ENCODE measurements at regions not wholly inside any gene's neighbourhood (a gene's known extent, or its start where the extent isn't known, plus 50 kb on each side); places are given as distances from the start of the nearest gene placed in this dataset.

DNA sequence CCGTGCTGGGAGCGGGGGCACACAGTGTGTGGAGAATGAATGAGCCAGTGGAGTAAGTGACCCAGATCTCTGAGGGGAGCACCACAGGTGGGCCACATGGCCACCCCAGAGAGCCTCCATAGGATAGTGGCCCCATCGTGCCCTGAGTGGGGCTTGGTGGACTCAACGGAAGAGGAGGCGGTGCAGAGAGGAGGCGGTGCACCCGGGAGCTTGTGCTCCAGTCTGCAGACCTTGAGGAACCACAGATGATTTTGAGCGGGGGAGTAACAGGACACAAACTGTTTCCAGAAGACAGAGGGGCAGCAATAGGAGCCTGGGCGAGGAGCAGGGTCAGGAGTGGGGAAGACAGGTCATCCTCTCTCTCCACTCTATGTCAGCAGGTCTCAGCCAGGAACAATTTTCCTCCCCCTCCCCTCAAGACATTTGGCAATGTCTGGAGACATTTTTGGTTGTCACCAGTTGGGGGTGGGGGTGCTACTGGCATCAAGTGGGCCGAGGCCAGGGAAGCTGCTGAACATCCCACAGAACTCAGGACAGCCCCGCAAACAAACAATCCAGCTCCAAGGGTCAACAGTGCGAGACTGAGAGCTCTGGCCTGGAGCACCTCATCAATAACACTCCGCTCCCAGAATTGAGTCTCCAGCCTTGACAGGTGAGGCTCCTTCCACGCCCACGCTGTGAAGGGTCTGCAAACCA is 182.2 kb downstream of the USP12 start:
- no peak for DNase-seq

DNA sequence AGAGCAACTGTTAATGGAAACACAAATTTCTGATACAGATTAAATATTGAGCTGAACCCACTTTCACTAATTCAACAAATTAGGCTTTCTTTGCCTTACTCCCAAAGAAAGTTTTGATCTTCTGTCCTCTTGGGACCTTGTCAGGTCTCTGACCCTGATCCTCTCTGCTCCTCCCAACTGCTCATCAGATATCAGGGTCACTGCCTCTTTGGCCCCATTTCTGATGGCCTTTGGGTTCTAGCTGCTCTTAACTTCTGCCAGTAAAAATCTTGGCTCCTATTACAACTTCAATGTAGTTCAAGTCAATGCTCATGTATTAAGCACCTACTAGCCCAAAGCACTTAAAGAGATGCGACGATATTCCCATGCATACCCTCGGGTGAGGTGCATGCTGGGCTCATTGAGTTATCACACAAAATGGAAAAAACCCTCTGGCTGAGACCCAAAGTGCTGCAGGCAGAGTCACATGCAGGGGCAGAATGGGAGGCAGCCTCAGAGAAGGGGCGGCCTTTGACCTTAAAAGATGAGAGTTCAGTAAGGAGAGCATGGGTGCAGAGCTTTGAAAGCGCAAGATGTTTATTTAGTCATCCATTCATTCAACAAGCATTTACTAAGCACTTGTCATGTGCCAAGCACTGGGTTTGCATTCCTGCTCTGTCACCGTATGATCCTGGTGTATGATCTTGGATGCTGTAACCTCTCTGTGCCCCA is 183.4 kb downstream of the USP12 start:
- no peak for DNase-seq

DNA sequence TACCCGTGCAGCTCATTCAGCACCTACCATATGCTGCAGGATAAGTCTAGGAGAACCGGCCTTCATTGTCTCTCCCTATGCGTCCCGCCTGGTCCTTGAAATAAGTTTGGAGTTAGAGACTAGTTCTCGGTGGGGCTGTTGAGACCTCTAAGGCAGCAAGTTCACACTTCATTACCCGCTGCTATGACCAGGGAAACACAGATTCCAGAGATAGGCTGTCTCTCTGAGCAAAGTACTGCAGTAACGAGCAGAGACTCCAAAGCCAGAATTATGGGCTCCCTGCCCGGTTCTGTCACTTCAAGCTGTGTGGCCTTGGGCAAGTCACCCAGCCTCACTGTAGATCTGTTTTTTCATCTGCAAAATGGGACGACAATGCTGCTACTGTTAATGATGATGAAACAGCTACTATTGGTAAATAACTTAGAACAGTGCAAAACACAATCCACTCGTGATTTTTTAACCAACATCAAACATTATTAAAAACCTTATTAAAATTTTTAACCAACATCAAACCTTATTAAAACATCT is 184.1 kb downstream of the USP12 start:
- no peak for DNase-seq

DNA sequence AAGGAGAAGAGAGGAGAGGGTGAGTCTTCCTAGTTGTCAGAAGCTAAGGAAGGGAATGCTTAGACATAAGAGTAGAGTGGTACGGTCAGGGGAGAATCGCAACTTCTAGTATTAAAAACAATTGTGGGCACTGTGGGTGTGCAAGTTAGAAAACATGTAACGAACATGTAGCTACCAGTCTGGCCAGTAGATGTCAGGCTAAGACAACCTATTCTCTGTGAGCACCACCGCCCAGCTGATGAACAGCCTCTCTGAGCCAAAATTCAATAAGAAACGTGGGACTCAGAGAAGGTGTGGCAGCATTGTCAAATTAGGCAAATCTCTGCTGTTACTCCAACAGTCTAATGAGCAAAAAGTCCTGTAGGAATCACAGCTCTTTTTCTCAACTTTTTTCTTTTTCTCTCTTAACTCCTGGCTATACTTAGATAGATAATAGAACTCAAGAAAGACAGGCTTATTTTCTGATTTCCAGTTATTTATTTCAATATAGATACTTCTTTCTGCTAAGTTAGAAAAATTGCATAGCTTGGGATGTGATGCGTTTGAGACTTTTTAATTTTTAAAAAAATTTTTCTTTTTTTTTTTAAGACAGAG is 186.2 kb downstream of the USP12 start:
- peak; percentile 52 for DNase-seq

DNA sequence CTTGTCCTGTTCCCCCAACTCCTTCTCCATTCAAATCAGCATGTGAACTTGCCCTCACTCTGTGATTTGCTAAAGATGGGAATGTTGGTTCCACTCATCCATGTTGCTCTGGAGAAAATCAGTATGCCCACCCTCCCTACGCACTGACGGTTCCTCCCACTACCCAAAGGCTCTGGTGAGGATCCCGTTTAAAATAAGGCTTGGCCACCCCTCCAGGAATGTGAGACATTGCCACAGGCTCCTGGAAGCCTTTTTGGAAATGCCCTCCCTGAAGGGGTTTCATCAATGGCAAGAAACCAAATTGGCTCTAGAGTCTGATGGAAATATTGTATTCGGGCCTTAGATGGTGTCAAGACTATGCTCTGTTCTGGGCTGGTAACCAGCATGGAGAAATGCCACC is 187.3 kb downstream of the USP12 start:
- DNase-seq: no peak

DNA sequence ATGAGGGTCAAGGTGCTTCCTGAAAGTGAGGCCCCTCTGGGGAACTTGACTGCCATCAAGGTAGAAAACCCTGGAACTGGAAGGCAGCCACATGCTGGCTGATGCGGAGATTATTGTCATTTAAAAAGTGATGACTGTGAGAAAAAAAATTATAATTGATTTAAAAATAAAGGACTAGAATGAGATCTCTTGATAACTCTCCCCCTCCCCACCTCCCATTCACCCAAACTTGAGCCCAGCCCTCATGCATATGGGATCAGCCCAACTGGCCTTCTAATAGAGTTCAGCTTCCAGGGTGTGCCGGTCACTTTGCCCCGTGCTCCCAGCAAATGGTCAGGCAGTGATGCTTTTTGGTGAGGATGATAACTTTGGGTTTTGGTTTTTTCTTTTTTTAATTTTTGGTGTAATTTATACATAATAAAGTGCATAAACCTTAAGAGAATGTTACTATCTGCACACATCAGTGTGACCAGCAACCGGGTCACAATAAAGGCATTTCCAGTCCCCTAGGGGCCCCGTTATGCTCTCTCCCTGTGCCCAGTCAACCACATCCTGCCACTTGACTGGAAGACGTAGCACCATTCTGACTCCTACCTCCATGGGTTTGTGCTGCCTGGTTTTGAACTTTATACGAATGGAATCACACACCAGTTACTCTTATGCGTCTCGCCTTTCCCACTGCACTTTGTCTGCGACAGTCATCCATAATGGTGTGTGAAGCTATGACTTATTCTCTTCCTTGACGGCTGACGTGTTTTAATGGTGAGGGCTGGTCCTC is 187.9 kb downstream of the USP12 start:
- no peak for DNase-seq

DNA sequence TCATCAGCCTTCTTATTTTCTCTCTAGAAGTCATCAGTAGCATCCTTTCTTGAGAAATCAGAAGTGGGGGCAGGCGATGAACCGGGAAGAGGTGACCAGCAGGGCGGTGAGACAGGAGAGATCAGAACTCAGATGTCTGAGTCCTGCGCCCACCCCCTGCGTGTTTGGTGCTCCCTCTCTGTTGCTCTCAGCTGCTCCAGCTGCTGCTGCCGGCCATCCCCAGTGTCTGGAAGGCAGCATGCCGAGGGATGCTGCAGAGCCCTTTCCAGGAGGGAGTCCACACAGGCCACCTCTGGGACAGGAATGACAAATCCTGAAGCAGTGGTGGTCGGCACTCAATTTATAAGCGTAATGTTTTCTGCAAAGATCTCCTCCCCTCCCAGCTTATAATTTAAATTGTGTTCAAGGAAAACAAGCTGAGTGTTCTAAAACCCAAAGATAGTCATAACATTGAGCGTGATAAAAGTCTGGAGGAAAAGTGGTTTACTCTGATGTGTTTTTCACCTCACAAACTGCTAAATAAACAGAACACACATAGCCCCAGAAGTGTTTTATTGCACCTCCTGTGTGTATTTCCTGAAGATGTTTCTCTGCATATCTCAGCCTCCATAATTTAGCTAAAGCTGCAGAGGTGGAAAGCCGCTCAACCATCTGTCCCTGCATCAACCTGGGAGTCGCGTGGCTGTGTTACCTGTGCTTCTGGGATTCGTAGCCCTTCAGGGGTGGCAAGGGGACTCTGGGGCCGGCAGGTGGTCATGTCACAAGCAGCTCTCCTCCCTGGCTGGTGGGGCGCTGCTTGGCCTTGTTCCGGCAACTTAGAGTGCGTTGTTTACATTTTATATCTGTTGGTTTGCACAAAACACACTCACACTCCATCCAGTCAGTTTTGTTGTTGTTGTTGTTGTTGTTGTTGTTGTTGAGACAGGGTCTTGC is 191.2 kb downstream of the USP12 start:
- DNase-seq: no peak

DNA sequence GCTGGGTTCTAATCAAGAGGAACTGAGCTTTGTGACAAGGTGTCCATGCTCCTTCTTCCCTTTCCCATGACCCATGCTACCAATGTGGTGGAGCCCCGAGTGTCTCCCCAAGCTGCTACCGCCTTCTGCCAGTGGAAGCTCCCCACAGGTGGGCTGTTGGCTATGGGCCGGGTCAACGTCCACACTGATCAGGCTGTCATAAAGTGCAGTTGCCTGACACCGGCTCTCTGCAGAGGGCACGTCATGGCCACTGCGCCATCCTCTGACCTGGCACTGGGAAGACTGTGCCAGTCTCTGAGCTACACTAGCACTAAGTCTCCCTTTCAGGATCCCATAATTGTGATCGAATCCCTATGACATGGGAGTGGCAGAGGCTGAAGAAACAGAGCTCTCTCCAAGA is 192.3 kb downstream of the USP12 start:
- DNase-seq: no peak

DNA sequence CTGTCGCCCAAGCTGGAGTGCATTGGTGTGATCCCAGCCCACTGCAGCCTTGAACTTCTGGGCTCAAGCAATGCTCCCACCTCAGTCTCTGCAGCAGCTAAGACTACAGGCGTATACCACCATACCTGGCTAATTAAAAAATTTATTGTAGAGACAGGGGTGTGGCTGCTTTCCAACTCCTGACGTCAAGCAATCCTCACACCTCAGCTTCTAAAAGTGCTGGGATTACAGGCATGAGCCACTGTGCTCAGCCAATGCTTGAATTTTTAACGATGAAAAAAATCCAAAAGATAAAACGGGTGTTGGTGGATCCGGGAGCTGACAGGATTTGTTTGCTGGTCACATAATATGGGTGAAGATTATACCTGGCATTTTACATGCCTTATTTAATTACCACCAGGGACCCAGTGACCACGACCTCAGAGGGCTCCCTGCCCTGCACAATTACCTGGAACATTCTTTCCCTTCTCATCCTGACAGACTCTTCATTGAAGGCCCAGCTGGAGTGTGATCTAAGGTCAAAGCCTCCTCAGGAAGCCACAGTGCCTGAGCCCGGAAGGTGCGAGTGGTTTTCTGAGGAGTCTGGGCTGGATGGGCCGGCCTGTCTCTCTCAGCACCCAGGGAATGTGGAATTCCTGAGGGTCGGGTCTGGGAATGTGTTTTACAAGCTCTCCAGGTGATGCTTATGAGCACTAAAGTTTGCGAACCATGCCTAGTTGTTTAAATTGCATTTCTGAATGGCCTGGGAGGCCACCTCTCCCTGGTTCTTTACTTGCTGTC is 193.3 kb downstream of the USP12 start:
- DNase-seq: no peak

DNA sequence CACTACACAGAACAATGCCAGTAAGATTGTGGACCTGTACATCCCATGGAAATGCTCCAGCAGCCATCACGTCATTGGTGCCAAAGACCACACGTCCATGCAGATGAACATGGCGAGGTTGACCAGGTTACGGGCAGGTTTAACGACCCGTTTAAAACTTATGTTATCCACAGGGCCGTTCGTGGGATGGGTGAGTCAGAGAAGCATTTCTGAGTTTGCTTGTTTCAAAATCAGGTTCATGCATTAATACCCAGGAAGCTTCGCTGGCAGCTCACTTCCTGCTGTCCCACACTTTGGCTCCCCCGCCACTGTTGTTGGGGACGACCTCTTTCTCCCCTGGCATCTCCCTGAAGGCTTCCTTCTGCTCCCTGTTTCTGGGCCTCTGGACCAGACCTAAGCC is 194.1 kb downstream of the USP12 start:
- no peak for DNase-seq

DNA sequence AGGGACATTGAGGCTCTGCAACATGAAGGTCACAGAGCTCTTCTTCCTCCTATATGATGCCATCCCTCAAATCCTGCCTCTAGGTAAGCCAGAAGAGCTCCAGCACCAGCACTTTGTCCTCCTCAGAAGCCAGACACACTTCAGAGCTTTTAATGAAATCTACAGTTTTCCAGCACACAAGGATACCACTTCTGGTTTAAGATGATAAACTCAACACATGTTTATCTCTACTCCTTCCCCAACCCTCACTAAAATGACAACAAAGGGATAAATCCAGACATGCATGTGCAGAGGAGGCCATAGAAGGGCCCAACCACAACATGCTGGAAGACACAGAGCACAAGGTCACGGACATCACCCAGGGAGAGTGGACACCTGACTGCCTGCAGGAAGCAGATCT is 195.3 kb downstream of the USP12 start:
- no peak for DNase-seq

DNA sequence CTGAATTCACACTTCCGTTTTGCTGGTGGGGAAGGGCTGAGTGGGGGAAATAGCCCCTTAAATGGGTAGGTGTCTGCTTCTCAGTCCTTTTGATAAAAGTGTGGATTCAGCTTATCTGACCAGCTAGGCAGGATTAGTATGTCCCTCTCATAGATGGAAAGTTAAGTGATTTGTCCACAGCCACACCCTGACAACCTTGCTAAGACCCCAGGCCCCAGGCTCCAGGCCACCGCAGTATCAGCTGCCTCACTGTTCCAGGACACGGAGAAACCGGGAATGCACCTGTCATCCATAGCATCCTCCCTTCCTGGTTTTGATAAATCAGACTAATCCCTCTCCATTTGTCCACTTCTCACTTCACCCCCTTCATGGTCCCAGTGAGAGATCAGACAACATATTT is 197.7 kb downstream of the USP12 start:
- no peak for DNase-seq

DNA sequence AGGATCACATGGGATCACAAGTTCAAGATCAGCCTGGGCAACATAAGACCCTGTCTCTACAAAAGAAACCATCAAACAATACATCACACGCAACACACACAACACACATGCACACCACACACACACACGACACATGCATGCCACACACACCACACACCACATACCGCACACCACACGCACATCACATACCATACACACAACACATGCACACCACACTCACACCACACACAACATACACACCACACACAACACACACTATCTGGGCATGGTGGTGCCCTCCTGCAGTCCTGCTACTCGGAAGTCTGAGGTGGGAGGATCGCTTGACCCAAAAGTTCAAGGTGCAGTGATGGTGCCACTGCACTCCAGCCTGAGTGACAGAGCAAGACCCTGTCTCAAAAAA is 198.3 kb downstream of the USP12 start:
- DNase-seq: no peak

DNA sequence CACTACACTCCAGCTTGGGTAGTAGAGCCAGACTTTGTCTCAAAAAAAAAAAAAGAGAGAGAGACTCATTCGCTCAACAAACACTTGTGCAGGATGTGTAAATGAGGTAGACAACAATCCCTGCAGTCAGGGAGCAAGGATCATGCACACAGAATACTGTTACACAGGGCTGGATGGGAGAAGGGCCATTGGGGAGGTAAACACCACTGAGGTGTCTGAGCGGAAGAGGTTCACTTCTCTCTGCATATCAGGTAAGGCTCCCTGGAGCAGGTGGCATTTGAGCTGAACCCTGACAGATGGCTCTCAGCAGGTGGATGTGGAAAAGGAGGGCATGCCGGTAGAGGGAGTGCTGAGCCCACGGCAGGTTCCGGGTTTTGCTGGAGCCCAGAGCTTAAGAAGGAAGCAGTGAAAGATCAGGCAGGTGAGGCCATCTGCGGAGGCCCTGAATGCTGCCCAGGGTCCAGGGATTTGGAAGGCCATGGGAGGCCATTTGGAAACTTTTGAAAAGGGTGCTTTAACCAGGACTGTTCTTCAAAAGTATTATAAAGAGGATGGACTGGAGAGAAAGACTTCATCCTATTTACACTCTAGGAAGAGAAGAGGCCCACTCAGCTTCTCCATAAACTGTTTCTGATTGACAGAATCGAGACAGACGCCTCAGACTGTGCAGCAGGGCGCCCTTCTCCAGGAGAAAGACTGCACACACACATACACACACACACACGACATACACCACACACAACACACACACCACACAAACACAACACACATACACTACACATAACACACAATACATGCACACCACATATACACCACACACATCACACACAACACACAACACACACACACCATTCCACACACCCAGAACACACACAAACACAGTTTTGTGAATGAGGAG is 199.4 kb downstream of the USP12 start:
- peak; percentile 28 for DNase-seq

DNA sequence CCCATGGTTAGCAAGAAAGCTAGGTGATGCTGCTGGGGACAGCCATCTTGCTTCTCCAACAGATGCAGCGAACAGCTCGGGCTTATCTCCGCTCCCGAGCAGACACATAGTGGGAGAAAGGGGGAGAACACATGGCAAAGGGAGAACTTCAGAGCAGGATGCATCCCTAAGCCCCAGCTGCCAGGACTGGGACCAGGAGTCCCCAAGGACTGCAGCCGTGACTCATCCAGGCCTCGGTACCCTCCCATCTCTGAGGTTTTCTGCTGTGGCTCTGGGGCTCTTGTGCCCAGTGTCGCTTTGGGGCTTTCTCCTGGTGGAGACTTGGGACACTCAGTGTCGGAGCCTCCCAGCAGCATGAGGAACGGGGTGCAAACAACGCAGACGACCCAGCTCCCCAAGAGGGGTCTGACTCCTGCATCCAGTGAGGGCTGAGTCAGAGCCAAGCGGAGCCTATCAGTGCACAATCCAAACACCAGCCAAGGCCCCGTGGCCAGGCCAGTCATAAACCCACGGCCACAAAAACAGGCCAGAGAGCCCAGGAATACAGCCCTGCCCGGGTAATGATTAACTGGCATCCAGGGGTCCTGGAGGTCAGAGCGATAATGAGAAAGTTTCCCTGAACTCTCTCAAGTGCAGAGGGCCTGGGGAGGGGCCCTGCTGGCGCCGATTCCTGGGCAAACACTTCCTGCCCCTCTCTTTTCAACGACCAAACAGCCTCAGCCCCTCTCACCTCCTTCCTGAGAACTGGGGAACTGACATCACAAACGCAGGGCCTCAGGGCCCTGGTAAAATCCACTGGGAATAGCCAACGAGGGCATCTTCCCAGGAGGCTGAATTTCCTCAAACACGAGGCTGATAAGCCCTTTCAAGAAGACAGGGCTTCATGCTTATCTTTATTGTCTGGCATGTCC is 202.9 kb downstream of the USP12 start:
- no peak for DNase-seq

DNA sequence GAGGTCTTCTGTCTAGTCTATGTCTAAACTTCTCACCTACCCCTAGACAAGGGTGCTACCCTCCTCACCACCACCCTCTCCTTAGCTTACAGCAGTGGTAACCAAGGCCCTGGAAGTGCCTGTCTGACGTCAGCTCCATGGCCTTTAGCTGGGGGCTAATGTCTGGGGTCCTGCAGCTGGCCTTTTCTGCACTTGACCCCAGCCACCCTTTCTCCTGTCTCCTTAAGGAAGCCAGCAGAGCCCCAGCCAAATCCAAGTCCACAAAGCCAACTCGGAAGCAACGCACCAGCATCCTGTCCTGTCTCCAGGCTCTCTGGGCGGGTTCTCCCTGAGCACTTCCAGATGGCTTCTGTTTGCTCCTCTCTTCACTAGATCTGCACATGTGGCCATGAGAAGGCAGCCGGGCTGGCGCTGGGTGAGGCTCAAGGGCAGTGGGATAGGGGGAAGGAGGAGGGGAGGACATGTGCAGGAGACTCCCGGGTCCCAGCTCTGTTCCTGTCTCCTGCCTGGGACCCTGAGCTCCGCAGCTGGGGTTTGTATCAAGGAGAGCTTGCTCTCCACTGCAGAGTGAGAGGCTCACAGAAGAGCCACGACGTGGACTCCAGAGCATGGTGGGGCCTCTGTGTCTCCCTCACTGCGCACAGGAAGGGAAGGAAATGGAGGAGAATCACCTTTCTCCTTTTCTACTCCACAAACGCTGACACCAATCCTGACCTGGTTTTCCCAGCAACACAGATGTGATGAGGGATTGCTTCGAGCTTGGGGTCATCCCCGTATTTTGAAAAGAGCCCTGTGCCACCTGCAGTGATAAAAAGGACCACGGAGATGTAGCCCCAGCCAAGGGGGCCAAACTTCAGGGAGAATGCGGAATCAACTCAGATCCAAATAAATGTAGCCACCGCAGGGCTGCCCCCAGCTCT is 204.2 kb downstream of the USP12 start:
- DNase-seq: no peak

DNA sequence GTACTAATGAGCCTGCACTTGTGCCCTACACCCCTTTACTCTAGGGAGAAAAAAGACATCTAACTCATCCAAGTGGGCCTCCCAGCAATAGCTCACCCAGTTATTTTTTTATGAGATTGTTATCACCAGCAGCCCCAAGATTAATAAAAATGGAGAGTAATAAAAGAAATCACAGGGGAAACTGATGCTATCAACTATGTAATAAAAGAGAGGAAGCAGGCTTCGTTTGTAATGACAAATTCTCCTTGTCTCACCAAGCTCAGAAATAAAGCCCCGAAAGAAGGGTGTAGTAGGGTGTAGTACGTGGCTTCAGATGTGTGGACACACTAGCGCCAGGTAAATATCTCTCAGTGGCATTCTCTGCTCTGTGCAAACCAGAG is 204.9 kb downstream of the USP12 start:
- DNase-seq: no peak
